NCI-H524 treated with DMSO at 0.1 percent for 48 hours (cell line): ENCODE measurements at regions not wholly inside any gene's neighbourhood (a gene's known extent, or its start where the extent isn't known, plus 50 kb on each side); places are given as distances from the start of the nearest gene placed in this dataset.
A peak's percentile ranks its signal among the peaks of the same experiment; 100 is the strongest.

ENCODE experiments used
- DNase-seq: peaks from one replicate; lab custom pipeline; 2025; lab: John Stamatoyannopoulos, UW

- DNase-seq: no peak
Observed at GRCh38 chr22:48256776-48257684, 1494.6 kb downstream of the TBC1D22A start.

GRCh38 chr22:48256041-48256739 is 1493.7 kb downstream of the TBC1D22A start:
- DNase-seq: no peak

DNA sequence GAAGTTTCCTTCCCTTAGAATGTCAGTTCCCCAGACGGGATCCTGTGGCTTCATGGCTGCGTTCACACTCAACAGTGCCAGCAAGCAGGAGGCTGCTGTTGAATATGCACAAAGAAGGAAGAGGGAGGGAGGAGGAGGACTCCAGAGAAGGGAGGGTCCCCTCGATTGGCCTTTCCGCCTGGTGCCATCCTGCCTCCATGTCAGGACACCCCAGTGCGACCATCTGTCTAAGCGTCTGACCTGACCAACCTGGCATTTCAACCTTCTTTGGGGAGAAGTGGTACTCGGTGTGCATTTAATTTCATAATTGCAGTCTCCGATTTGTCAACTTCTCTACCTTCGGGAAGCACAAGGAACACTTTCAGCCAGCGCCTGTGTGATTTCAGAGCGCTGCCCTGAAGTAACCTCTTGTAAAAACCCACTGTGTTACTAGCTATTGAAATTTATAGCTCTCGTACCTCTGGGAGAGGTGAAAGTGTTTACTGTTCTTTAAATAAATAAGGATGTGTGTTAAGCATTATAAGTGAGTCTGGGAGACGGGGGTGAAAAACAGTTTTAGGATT is 1491.9 kb downstream of the TBC1D22A start:
- peak; percentile 40 for DNase-seq

DNA sequence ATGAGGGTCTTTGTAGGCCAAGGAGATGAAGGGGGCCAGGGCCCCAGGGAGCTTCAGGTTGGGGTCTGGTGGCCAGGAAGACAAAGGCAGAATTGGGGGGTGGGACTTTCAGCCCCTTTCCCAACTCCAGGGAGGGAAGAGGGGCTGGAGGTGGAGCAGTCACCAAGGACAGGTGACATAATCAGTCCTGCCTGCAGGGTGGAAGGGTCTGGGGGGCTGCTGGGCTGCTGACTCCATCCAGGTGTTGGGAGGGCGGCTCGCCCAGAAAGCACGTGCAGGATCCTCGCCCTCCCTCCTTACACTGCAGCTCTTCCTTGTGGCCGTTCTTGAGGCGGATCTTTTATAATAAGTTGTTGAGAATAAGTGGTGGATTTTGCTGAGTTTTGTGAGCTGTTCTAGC is 1491.1 kb downstream of the TBC1D22A start:
- no peak for DNase-seq

DNA sequence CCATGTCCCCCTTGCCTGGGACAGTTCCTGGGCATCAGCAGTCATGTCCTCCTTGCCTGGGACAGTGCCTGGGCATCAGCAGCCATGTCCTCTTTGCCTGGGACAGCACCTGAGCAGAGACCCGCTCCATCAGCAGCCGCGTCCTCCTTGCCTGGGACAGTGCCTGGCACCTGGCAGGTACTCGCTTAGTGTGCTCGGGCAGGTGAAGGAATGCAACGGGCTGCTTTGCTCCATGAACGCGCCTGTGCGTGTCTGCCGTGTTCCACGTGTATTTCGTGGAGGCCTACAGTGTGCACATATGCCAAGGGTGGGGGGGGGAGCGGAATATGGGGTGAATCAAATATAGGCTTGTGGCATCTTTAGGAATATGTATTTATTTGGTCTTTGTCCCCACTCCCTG is 1490.7 kb downstream of the TBC1D22A start:
- DNase-seq: no peak

DNA sequence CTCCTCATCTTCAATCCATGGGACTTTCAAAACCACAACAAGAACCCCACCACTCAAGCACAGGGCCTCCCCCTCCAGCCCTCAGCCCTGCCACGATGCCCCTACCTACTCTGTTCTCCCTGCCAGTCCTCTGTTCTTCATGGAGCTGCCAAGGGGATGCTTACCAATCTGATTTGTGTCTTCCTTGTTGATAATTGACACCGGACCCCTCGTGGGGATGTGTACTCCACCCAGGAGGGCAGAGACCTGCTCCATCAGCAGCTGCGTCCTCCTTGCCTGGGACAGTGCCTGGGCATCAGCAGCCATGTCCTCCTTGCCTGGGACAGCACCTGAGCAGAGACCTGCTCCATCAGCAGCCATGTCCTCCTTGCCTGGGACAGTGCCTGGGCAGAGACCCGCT is 1489.2 kb downstream of the TBC1D22A start:
- no peak for DNase-seq

DNA sequence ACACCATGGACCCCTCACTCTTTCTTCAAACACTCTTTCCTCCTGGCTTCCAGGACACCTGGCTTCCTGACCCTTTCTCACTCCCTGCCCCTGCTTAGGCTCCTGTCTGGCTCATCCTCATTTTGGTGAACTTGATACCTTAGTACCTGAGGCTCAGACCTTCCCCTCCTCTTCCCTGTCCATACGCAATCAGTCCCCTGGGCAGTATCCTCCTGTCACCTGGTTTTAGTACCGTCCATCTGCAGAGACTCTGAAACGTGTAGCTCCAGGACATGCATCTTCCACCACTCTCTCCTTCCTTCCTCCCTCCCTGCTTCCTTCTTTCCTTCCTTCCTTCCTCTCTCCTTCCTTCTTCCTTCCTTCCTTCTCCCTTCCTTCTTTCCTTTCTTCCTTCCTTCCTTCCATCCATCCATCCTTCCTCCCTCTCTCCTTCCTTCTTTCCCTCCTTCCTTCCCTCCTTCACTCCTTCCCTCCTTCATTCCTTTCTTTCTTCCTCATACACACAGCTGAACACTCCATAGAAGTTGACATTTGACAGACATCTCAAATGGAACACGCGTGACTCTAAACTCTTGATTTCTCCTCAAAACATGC is 1488.6 kb downstream of the TBC1D22A start:
- DNase-seq: no peak

DNA sequence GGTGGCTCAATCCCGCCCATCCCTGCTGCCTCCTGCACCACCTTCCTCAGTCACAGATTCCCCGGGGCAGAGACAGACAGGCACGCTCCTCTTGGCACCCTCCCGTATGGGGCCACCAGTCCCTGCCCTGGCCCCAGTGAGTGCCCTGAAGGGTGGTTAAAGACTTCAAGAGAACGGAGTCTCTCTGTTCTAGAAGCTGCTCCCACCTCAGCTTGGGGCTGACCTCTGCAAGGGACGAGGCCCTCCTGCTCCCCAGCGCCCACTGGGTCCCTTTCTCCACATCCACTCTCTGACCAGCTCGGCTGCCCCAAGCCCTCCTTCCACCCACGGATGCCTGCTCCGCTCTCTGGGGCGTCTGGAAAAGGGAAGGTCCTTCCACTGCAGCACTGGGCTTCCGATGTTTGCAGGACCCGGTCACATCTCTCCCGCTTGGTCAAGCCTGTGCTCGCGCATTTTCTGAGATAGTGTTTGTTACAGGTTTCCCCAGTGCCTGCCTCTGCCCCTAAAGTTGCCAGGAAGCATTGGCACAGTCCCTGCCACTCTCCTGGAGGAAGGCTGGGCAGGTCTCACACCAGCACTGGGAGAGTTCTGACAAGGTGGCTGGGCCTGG is 1487.9 kb downstream of the TBC1D22A start:
- DNase-seq: no peak

DNA sequence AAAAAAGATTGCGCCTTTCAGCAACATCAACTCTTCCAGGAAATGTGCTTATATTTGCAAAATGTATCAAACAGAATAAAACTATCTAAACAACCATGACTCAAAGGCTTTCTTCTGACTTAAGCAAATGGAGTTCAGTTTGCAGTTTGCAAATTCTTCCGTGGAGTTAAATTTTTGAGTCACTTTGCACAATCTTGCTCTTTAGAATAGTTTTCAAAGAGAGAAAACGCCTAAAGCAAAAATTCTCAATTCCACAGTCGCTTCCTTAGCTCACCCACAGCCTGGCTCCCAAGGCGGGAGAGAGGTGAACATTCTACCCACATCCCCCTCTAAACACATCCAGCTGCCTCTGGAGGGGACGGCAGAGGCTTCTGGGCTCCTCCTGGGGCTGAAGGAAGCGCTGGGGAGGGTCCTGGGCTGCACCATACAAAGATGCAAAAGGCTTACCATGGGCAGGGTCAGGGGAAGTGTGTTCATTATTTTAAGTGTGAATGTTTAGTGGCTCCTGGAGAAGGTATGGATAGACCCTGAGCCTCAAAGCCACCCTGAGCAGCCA is 1487.3 kb downstream of the TBC1D22A start:
- no peak for DNase-seq

GRCh38 chr22:48248901-48249455 is 1486.5 kb downstream of the TBC1D22A start:
- no peak for DNase-seq

DNA sequence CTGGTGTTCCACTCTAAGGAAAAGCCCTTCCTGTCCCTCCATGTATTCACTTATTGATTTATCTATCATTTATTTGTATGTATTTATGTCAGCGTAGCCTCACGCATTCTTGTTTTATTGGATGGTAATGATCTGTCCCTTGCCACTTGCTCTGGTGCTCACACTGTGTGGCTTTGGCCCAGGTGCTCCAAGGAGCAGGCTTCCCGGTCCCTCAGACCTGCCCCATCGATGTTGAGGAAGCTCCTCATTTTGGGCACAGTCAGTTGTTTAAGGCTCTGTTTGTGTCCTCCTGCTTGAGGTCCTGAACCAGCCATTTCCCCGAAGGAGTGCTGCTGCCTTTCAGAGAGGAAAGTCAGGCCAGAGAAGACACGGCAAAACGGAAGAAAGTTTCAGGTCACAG is 1485.4 kb downstream of the TBC1D22A start:
- DNase-seq: no peak

DNA sequence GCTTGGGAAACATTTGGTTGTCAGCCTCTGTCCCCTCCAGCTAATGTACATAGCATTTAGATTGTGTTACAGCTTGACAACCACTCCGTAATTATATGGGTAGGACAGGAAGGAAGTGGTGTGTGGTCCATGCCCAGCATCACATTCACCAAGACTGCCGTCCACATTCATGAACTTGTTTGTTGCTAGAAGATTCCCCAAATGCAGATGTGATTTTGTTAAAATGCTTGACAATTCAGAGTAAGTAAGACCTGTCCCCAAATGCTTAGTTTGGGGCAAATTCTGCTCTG is 1482.7 kb downstream of the TBC1D22A start:
- no peak for DNase-seq

- no peak for DNase-seq
Observed at GRCh38 chr22:48244388-48245195, 1482.1 kb downstream of the TBC1D22A start.

- no peak for DNase-seq
Observed at GRCh38 chr22:48242461-48242864, 1480.0 kb downstream of the TBC1D22A start.

DNA sequence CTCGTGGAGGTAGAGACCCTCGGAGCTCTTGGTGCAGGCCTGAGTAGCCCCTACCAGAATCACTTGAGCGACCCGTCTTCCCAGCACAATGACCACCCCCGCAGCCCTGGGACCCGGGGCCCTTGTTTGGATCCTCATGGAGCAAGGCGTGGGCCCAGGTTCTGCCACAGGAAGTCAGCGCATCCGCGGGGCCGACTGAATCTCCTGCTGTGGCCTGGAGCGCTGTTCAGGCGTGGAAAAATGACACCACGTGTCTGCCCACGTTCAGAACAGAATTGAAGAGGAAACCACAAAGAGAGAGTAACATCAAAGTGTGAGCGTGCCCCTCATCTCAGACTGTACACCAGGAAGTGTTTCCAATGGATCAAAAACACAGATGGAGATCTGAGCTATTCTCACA is 1479.2 kb downstream of the TBC1D22A start:
- DNase-seq: no peak

DNA sequence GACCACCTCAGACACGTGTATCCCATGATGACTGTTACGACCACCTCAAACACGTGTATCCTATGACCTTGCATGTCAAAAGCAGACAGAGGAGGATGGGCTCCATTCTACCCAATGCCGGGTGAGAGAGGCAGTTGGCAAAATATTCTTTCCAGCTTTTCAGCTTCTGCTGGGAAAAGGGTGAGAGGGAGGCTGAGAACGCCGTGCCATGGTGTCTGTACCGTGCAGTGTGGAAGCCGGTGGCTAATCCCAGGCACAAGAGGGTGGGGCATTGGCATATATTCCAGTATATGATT is 1478.4 kb downstream of the TBC1D22A start:
- DNase-seq: no peak

- no peak for DNase-seq
Observed at GRCh38 chr22:48240148-48240934, 1477.9 kb downstream of the TBC1D22A start.

GRCh38 chr22:48239461-48240147 is 1477.2 kb downstream of the TBC1D22A start:
- no peak for DNase-seq

DNA sequence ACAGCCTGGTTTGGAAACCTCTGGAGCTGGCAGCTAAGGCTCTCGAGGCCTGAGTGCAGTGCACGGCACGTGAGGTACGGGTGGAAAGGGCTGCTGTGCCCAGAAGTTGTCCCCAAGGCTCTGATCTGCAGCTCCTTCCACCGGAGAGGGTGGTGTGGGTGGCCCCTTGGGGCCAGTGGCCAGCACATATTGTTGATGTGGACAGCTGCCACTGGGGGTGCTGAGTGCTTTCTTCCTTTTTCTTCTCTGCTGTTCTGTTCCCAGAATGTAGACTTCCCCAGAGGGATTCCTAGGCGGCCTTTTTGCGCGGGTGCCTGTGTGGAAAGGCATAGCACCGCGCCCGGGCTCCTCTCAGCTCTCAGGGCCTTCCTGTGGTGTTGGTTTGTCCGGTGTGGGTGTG is 1476.5 kb downstream of the TBC1D22A start:
- DNase-seq: no peak
